ENCODE measurements at regions not wholly inside any gene's neighbourhood (a gene's known extent, or its start where the extent isn't known, plus 50 kb on each side); places are given as distances from the start of the nearest gene placed in this dataset.
"Not testable (repeated sequence)": the region's sequence is repeated elsewhere in the genome, so short reads cannot be mapped to it uniquely, and the experiment has no call there.

GRCh38 chrX:124238268-124238667 lies 94.2 kb upstream of the TEX13D start:
- no peak for DNase-seq

GRCh38 chrX:124239324-124239723 lies 93.1 kb upstream of the TEX13D start:
- DNase-seq, result no peak

- DNase-seq, result peak; percentile 48
These were observed 92.5 kb upstream of the TEX13D start for GRCh38 chrX:124239911-124240310.

GRCh38 chrX:124240422-124240821 lies 92.0 kb upstream of the TEX13D start:
- DNase-seq, result no peak

GRCh38 chrX:124242131-124242530 lies 90.3 kb upstream of the TEX13D start:
- DNase-seq, result no peak

- DNase-seq, result no peak
These were observed 83.1 kb upstream of the TEX13D start for GRCh38 chrX:124249345-124249744.

GRCh38 chrX:124250835-124251437 lies 81.5 kb upstream of the TEX13D start:
- DNase-seq, result no peak

GRCh38 chrX:124254611-124255010 lies 77.8 kb upstream of the TEX13D start:
- no peak for DNase-seq

GRCh38 chrX:124256216-124256615 lies 76.2 kb upstream of the TEX13D start:
- no peak for DNase-seq

- DNase-seq, result no peak
These were observed 75.7 kb upstream of the TEX13D start for GRCh38 chrX:124256629-124257380.

GRCh38 chrX:124257924-124258702 lies 74.3 kb upstream of the TEX13D start:
- DNase-seq, result no peak

GRCh38 chrX:124260845-124261244 lies 71.6 kb upstream of the TEX13D start:
- no peak for DNase-seq

- no peak for DNase-seq
These were observed 68.7 kb upstream of the TEX13D start for GRCh38 chrX:124263743-124264142.

- DNase-seq, result no peak
These were observed 64.4 kb upstream of the TEX13D start for GRCh38 chrX:124268099-124268498.

- no peak for DNase-seq
These were observed 62.6 kb upstream of the TEX13D start for GRCh38 chrX:124269881-124270280.

- not testable (repeated sequence) for DNase-seq
These were observed 60.9 kb upstream of the TEX13D start for GRCh38 chrX:124271599-124271998.

GRCh38 chrX:124272370-124272982 lies 60.0 kb upstream of the TEX13D start:
- no peak for DNase-seq

GRCh38 chrX:124274438-124275181 lies 57.9 kb upstream of the TEX13D start:
- no peak for DNase-seq

- DNase-seq, result no peak
These were observed 57.1 kb upstream of the TEX13D start for GRCh38 chrX:124275182-124275894.

GRCh38 chrX:124280294-124280902 lies 52.1 kb upstream of the TEX13D start:
- no peak for DNase-seq

- no peak for DNase-seq
These were observed 49.9 kb upstream of the TEX13D start for GRCh38 chrX:124282580-124282979.
